ENCODE measurements at regions not wholly inside any gene's neighbourhood (a gene's known extent, or its start where the extent isn't known, plus 50 kb on each side); places are given as distances from the start of the nearest gene placed in this dataset.

- DNase-seq (ENCODE audit: insufficient read length, low spot score) (no peak), FAIRE-seq (no peak)
- TF ChIP-seq CTCF (IDR thresholded peaks at IDR 0.05; ENCODE audit: insufficient read depth, missing control alignments): no peak
Measured at GRCh38 chr4:157908031-157908430, 264.8 kb downstream of the GASK1B start.

DNA sequence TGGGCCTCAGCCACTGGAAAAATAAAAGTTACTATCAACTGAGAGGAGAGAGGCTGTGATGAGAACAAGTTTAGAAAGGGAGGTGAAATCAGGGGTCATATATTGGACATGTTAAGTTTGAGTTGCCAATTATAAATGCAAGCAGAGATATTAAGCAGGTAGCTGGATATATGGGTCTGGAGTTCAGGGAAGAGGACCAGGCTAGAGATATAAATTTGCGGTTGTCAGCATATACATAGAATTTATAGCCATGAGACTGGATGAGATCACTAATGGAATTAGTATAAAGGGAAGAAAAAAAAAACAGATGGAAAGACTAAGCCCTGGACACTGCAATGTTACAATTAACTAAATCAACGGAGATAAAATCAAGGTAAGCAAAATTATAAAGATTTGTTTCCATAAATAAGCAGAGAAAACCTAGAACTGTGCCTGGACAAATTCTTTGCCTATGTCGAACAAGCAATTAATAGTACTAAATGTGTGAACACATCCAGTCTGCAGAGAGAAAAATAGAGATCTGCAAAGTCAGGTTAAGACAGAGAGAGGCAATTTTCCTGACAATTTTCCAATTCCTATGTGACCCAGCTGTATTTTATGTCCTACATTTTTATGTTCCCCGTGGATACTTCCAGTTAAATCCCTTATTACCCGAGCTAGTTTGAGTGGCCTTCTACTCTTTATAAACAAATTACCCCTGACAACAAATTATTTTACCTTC is 265.4 kb downstream of the GASK1B start:
- FAIRE-seq (no peak), DNase-seq (ENCODE audit: insufficient read length, low spot score) (no peak)
- no peak for TF ChIP-seq CTCF (IDR thresholded peaks at IDR 0.05; ENCODE audit: insufficient read depth, missing control alignments)

DNA sequence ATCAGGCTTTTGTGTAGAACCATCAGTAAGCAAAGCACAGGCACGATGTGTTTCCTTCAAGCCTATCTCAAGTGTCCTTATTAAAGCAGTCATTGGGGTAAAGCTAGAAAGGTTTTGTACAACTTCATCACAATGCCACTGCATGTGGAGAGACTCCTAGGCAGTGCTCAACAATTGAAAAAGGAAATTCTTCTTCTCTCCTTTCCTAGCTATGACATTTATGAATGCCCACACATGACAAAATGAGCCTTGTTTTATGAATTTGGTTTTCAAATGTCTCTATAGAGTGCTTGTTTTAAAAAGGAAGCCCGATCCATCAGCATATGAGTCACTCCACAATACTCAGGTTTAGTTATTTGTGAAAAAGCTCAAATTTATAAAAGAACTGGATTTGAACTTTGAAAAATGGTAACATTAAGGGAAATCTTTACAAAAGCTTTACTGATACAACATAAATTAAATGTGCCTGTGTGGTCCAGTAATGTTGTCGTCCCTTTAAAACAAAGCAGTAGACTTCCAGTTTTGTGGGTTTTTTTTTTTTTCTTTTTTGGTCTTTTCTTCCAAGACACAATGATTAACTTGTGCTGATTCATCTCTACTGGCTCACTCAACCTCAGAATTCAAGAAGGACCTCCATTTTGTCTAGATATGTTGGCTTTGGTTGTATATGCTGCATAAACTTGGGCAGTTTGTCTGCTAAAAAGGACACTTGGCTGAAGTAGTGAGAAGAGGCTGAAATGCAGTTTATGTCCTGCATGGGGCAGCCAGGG is 273.8 kb downstream of the GASK1B start:
- DNase-seq (ENCODE audit: insufficient read length, low spot score) (no peak), FAIRE-seq (no peak)
- TF ChIP-seq CTCF (IDR thresholded peaks at IDR 0.05; ENCODE audit: insufficient read depth, missing control alignments): no peak

DNA sequence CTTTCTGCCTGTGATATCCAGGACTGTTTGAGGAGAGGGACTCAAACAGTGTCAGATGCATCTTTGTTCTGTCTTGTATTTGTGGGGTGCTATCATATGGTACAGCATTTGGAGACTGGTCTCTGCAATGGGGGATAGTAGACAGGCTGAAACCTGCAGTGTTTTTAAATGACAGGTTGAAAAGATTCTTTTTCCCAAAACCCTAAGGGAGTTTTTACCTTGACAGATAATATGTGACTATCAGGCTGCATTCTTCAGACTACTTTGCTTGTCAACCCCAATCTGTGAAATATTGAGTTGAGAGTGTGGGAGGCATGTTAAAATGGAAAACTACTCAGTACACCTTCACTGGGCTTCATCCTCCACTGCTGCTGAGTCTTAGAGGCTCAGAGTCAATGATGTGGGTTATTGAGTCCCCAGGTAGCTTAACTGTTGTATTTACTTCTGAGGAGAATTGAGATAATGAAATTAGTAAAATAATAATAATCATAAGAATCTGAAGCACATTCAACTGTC is 274.9 kb downstream of the GASK1B start:
- DNase-seq (ENCODE audit: insufficient read length, low spot score): no peak
- TF ChIP-seq CTCF (IDR thresholded peaks at IDR 0.05; ENCODE audit: insufficient read depth, missing control alignments): no peak
- no peak for FAIRE-seq

GRCh38 chr4:157896726-157897125 is 276.1 kb downstream of the GASK1B start:
- DNase-seq (ENCODE audit: insufficient read length, low spot score): no peak
- no peak for TF ChIP-seq CTCF (IDR thresholded peaks at IDR 0.05; ENCODE audit: insufficient read depth, missing control alignments)
- no peak for FAIRE-seq

DNA sequence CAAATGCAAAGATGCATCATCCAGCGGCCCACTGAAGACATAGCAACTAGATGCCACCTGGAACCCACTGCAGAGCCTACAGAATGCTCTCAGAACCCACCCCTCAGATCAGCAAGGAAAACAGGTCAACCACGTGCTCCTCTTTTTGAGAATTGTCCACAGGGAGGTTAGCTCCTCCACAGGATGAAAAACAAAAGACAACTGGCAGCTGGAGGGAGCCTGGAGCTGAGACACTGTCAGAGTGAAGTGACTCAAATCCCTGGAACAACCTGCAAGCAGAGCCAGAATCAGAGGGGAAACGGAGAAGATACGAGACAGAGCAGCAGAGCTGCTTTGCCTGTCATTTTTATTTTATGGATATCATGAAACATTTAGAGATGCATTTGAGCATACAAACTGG is 277.6 kb downstream of the GASK1B start:
- DNase-seq (ENCODE audit: insufficient read length, low spot score): no peak
- no peak for FAIRE-seq
- no peak for TF ChIP-seq CTCF (IDR thresholded peaks at IDR 0.05; ENCODE audit: insufficient read depth, missing control alignments)

DNA sequence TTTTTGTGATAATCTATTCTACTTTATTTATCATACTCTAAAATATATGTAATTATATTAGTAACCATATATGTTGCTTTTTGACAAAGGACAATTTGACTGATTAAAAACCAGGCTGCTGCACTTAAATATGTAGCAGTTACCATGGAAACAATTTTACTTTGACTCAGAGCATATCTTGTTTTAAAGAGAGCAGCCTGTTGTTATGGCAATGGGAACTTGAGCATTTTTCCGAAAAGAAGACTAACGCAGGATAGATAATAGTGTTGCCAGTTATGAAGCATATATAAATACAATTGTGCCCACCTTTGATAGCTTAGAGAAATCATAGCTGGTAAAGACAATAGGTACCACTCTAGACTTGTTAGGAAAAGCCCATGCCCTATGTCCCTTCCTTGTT is 283.0 kb downstream of the GASK1B start:
- TF ChIP-seq CTCF (IDR thresholded peaks at IDR 0.05; ENCODE audit: insufficient read depth, missing control alignments): no peak
- FAIRE-seq (no peak), DNase-seq (ENCODE audit: insufficient read length, low spot score) (no peak)
